ENCODE measurements at regions not wholly inside any gene's neighbourhood (a gene's known extent, or its start where the extent isn't known, plus 50 kb on each side); places are given as distances from the start of the nearest gene placed in this dataset.

DNA sequence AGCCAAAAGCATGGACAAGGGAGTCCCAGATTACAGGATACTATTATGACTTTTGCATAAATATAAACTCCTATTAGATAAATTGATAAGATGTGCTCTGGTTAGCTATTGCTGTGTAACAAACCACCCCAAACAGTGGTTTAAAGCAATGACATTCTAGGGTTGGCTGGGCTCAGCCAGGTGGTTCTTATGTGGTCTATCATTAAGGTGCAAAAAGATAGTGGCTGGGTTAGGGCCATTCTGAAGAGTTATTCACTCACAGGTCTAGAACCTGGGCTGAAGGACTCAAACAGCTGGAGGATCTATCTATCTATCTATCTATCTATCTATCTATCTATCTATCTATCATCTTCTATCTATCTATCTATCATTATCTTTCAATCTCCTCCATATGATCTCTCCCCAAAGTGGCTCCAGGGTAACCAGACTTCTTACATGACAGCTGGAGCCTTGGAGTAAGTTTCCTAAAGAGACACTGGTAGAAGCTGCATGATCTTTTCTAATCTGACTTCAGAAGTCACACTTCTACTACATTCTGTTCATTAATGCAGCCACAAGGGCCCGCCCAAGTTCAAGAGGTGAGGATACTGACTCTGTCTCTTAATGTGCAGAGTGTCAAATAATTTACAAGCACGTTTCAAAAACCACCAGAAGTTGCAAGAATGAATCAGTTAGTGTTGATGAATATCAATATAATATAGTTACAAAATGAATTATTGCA is 74.9 kb upstream of the XCR1 start:
- H3K9me3 Mint-ChIP-seq = peaks cover 18% of the 10 kb centered on the region
- H3K4me3 Mint-ChIP-seq = no peak overlapping the region
- TF ChIP-seq EMX1 (CRISPR knock-in tag; IDR thresholded peaks at IDR 0.05) (no peak), ZNF219 (CRISPR knock-in tag; IDR thresholded peaks at IDR 0.05; ENCODE audit: borderline replicate concordance) (no peak), ATF1 (CRISPR knock-in tag; IDR thresholded peaks at IDR 0.05) (no peak), SMAD3 (CRISPR knock-in tag; IDR thresholded peaks at IDR 0.05; ENCODE audit: borderline replicate concordance) (no peak), ZNF138 (CRISPR knock-in tag; conservative IDR thresholded peaks at IDR 0.05) (no peak), ZBTB21 (CRISPR knock-in tag; IDR thresholded peaks at IDR 0.05; ENCODE audit: borderline replicate concordance) (no peak), NR1H2 (CRISPR knock-in tag; IDR thresholded peaks at IDR 0.05) (no peak)
- TF ChIP-seq, protein P1, sequence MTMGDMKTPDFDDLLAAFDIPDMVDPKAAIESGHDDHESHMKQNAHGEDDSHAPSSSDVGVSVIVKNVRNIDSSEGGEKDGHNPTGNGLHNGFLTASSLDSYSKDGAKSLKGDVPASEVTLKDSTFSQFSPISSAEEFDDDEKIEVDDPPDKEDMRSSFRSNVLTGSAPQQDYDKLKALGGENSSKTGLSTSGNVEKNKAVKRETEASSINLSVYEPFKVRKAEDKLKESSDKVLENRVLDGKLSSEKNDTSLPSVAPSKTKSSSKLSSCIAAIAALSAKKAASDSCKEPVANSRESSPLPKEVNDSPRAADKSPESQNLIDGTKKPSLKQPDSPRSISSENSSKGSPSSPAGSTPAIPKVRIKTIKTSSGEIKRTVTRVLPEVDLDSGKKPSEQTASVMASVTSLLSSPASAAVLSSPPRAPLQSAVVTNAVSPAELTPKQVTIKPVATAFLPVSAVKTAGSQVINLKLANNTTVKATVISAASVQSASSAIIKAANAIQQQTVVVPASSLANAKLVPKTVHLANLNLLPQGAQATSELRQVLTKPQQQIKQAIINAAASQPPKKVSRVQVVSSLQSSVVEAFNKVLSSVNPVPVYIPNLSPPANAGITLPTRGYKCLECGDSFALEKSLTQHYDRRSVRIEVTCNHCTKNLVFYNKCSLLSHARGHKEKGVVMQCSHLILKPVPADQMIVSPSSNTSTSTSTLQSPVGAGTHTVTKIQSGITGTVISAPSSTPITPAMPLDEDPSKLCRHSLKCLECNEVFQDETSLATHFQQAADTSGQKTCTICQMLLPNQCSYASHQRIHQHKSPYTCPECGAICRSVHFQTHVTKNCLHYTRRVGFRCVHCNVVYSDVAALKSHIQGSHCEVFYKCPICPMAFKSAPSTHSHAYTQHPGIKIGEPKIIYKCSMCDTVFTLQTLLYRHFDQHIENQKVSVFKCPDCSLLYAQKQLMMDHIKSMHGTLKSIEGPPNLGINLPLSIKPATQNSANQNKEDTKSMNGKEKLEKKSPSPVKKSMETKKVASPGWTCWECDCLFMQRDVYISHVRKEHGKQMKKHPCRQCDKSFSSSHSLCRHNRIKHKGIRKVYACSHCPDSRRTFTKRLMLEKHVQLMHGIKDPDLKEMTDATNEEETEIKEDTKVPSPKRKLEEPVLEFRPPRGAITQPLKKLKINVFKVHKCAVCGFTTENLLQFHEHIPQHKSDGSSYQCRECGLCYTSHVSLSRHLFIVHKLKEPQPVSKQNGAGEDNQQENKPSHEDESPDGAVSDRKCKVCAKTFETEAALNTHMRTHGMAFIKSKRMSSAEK (CRISPR knock-in tag; IDR thresholded peaks at IDR 0.05; ENCODE audit: borderline replicate concordance) = no peak
- TF ChIP-seq, protein P2, sequence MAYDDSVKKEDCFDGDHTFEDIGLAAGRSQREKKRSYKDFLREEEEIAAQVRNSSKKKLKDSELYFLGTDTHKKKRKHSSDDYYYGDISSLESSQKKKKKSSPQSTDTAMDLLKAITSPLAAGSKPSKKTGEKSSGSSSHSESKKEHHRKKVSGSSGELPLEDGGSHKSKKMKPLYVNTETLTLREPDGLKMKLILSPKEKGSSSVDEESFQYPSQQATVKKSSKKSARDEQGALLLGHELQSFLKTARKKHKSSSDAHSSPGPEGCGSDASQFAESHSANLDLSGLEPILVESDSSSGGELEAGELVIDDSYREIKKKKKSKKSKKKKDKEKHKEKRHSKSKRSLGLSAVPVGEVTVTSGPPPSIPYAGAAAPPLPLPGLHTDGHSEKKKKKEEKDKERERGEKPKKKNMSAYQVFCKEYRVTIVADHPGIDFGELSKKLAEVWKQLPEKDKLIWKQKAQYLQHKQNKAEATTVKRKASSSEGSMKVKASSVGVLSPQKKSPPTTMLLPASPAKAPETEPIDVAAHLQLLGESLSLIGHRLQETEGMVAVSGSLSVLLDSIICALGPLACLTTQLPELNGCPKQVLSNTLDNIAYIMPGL (CRISPR knock-in tag; IDR thresholded peaks at IDR 0.05) = no peak
- TF ChIP-seq, protein P3, sequence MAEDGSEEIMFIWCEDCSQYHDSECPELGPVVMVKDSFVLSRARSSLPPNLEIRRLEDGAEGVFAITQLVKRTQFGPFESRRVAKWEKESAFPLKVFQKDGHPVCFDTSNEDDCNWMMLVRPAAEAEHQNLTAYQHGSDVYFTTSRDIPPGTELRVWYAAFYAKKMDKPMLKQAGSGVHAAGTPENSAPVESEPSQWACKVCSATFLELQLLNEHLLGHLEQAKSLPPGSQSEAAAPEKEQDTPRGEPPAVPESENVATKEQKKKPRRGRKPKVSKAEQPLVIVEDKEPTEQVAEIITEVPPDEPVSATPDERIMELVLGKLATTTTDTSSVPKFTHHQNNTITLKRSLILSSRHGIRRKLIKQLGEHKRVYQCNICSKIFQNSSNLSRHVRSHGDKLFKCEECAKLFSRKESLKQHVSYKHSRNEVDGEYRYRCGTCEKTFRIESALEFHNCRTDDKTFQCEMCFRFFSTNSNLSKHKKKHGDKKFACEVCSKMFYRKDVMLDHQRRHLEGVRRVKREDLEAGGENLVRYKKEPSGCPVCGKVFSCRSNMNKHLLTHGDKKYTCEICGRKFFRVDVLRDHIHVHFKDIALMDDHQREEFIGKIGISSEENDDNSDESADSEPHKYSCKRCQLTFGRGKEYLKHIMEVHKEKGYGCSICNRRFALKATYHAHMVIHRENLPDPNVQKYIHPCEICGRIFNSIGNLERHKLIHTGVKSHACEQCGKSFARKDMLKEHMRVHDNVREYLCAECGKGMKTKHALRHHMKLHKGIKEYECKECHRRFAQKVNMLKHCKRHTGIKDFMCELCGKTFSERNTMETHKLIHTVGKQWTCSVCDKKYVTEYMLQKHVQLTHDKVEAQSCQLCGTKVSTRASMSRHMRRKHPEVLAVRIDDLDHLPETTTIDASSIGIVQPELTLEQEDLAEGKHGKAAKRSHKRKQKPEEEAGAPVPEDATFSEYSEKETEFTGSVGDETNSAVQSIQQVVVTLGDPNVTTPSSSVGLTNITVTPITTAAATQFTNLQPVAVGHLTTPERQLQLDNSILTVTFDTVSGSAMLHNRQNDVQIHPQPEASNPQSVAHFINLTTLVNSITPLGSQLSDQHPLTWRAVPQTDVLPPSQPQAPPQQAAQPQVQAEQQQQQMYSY (CRISPR knock-in tag; IDR thresholded peaks at IDR 0.05) = no peak
- no peaks in the 10 kb centered on the region for H3K27me3 Mint-ChIP-seq (ENCODE audit: low read depth)
- CTCF ChIA-PET = no interaction called here
- H3K4me1 Mint-ChIP-seq = no peaks in the 10 kb centered on the region
- no peak overlapping the region for H3K27ac Mint-ChIP-seq
- POLR2A ChIA-PET = no interaction called here
- no peak for DNase-seq (ENCODE audit: low spot score)
- no peaks in the 10 kb centered on the region for H3K36me3 Mint-ChIP-seq
- ATAC-seq = no peak

DNA sequence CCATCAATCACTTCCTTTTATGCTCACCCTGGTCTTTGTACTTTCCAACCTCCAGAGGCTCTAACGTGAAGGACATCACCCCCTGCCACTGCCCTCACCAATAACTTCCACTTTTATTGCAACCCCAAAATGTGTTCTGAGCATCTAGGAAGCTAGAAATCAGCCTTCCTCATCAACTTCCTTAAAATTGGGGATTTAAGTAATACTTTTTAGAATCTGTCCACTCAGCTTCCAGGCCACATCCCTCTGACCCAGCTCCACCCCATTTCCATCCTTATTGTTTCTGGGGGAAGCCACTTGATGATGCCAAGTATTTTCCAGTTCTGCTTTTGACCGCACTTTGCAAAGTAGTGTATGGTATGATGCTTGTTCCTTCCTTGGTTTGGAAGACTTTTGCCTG is 73.5 kb upstream of the XCR1 start:
- Mint-ChIP-seq H3K27ac (no peak overlapping the region), H3K9me3 (peaks cover 18% of the 10 kb centered on the region), H3K27me3 (ENCODE audit: low read depth) (no peaks in the 10 kb centered on the region), H3K4me1 (no peaks in the 10 kb centered on the region), H3K4me3 (no peak overlapping the region), H3K36me3 (no peaks in the 10 kb centered on the region)
- DNase-seq (ENCODE audit: low spot score) (no peak), ATAC-seq (no peak)
- ChIA-PET CTCF (interaction anchor here (1.9 kb wide), 1 partner anchor 107 kb away, joined by 5 read pairs; the partner anchor contains the start of gene CCR1), POLR2A (no interaction called here)
- TF ChIP-seq KAT7 (CRISPR knock-in tag; IDR thresholded peaks at IDR 0.05; ENCODE audit: borderline replicate concordance) (no peak), ZNF138 (CRISPR knock-in tag; conservative IDR thresholded peaks at IDR 0.05) (no peak), ZNF121 (CRISPR knock-in tag; IDR thresholded peaks at IDR 0.05) (no peak), ZBTB21 (CRISPR knock-in tag; IDR thresholded peaks at IDR 0.05; ENCODE audit: borderline replicate concordance) (no peak), CREM (CRISPR knock-in tag; IDR thresholded peaks at IDR 0.05) (no peak), PRRX2 (CRISPR knock-in tag; IDR thresholded peaks at IDR 0.05) (no peak), ZNF317 (CRISPR knock-in tag; IDR thresholded peaks at IDR 0.05; ENCODE audit: borderline replicate concordance, low read depth) (no peak)
- TF ChIP-seq, protein P4, sequence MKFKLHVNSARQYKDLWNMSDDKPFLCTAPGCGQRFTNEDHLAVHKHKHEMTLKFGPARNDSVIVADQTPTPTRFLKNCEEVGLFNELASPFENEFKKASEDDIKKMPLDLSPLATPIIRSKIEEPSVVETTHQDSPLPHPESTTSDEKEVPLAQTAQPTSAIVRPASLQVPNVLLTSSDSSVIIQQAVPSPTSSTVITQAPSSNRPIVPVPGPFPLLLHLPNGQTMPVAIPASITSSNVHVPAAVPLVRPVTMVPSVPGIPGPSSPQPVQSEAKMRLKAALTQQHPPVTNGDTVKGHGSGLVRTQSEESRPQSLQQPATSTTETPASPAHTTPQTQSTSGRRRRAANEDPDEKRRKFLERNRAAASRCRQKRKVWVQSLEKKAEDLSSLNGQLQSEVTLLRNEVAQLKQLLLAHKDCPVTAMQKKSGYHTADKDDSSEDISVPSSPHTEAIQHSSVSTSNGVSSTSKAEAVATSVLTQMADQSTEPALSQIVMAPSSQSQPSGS (CRISPR knock-in tag; IDR thresholded peaks at IDR 0.05; ENCODE audit: borderline replicate concordance, low read depth) = no peak
- TF ChIP-seq, protein P3 (CRISPR knock-in tag; IDR thresholded peaks at IDR 0.05) = no peak
- TF ChIP-seq, protein P5, sequence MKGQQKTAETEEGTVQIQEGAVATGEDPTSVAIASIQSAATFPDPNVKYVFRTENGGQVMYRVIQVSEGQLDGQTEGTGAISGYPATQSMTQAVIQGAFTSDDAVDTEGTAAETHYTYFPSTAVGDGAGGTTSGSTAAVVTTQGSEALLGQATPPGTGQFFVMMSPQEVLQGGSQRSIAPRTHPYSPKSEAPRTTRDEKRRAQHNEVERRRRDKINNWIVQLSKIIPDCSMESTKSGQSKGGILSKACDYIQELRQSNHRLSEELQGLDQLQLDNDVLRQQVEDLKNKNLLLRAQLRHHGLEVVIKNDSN (CRISPR knock-in tag; IDR thresholded peaks at IDR 0.05) = no peak
